GM21717 (cell line): ENCODE measurements at regions not wholly inside any gene's neighbourhood (a gene's known extent, or its start where the extent isn't known, plus 50 kb on each side); places are given as distances from the start of the nearest gene placed in this dataset.
"Not testable (repeated sequence)": the region's sequence is repeated elsewhere in the genome, so short reads cannot be mapped to it uniquely, and the experiment has no call there.

Experiments
- ATAC-seq: cut with Tn5 transposase; IDR thresholded peaks from one replicate; pipeline ENCODE4 v1.9.1; 2021; ENCODE audit warnings: mild to moderate bottlenecking, moderate library complexity; ENCODE audit not compliant: unreplicated experiment

- no peak for ATAC-seq
Observed at GRCh38 chr3:188021502-188022040, 132.4 kb upstream of the LPP start.

GRCh38 chr3:188022902-188023301, 131.1 kb upstream of the LPP start:
- ATAC-seq: not testable (repeated sequence)

- no peak for ATAC-seq
Observed at GRCh38 chr3:188025555-188025954, 128.4 kb upstream of the LPP start.

GRCh38 chr3:188026191-188026968, 127.6 kb upstream of the LPP start:
- ATAC-seq: no peak

GRCh38 chr3:188031121-188031520, 122.8 kb upstream of the LPP start:
- no peak for ATAC-seq

GRCh38 chr3:188034989-188035388, 119.0 kb upstream of the LPP start:
- ATAC-seq: no peak

- no peak for ATAC-seq
Observed at GRCh38 chr3:188036375-188037194, 117.4 kb upstream of the LPP start.

- ATAC-seq: no peak
Observed at GRCh38 chr3:188037195-188037718, 116.7 kb upstream of the LPP start.

GRCh38 chr3:188037965-188038581, 115.9 kb upstream of the LPP start:
- no peak for ATAC-seq

GRCh38 chr3:188041193-188041592, 112.8 kb upstream of the LPP start:
- no peak for ATAC-seq

- ATAC-seq: no peak
Observed at GRCh38 chr3:188041895-188042294, 112.1 kb upstream of the LPP start.

- no peak for ATAC-seq
Observed at GRCh38 chr3:188042466-188042865, 111.5 kb upstream of the LPP start.

- ATAC-seq: no peak
Observed at GRCh38 chr3:188043891-188044290, 110.1 kb upstream of the LPP start.

GRCh38 chr3:188046561-188047211, 107.3 kb upstream of the LPP start:
- no peak for ATAC-seq

- ATAC-seq: no peak
Observed at GRCh38 chr3:188047536-188047935, 106.4 kb upstream of the LPP start.

GRCh38 chr3:188049606-188050530, 104.1 kb upstream of the LPP start:
- ATAC-seq: no peak

GRCh38 chr3:188051801-188052168, 102.2 kb upstream of the LPP start:
- ATAC-seq: no peak

- no peak for ATAC-seq
Observed at GRCh38 chr3:188052169-188053035, 101.6 kb upstream of the LPP start.

- no peak for ATAC-seq
Observed at GRCh38 chr3:188053036-188053340, 101.0 kb upstream of the LPP start.
